Large intestine (tissue), 3 donors: ENCODE measurements at regions not wholly inside any gene's neighbourhood (a gene's known extent, or its start where the extent isn't known, plus 50 kb on each side); places are given as distances from the start of the nearest gene placed in this dataset.
A peak's percentile ranks its signal among the peaks of the same experiment; 100 is the strongest.

ENCODE experiments used
- DNase-seq, 2 donors: peaks; one replicate each; pipeline versions ENCODE4 v3.0.0 to v3.0.0-alpha.2; 2013
- H3K27ac ChIP-seq: one replicate; pipeline ENCODE4 v1.5.1; 2013; ENCODE audit warnings: low read length
- H3K27me3 ChIP-seq: 2 replicates; pipeline ENCODE4 v1.6.1; 2013; ENCODE audit warnings: low read length; ENCODE audit not compliant: control insufficient read depth, insufficient read depth
- H3K36me3 ChIP-seq: 2 replicates; pipeline ENCODE4 v1.6.1; 2013; ENCODE audit warnings: low read length; ENCODE audit not compliant: control insufficient read depth, insufficient read depth
- H3K4me1 ChIP-seq: one replicate; pipeline ENCODE4 v1.6.1; 2013; ENCODE audit warnings: low read length; ENCODE audit not compliant: control insufficient read depth, insufficient read depth
- H3K4me3 ChIP-seq: one replicate; pipeline ENCODE4 v1.5.1; 2013; ENCODE audit warnings: low read length
- H3K9me3 ChIP-seq: one replicate; pipeline ENCODE4 v1.6.1; 2013; ENCODE audit warnings: mild to moderate bottlenecking, low read depth, low read length, moderate library complexity; ENCODE audit not compliant: control insufficient read depth
- WGBS: methylation state at CpG from one replicate; pipeline ENCODE4 v1.1.5; 2013; ENCODE audit warnings: low lambda C conversion rate; ENCODE audit not compliant: insufficient coverage; 5-methylcytosine and 5-hydroxymethylcytosine counted together

DNA sequence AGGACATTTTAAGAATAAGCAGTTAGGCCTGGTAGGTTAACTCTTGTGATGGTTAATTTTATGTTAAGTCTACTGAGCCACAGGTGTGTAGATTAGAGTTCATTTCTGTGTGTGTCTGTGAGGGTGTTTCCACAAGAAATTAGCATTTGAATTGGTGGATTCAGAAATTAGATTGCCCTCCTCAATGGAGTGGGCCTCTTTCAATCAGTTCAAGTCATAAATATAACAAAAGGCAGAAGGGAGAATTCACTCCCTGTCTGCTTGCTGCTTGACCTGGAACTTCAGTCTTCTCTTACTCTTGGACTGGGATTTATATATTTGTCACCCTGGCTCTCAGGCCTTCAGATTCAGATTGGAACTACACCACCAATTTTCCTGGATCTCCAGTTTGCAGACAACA lies 55.3 kb upstream of the POM121L12 start:
- Histone ChIP-seq H3K36me3 (no peaks in the 10 kb centered on the region), H3K27ac (no peak overlapping the region), H3K27me3 (no peaks in the 10 kb centered on the region), H3K4me1 (no peaks in the 10 kb centered on the region), H3K9me3 (no peaks in the 10 kb centered on the region), H3K4me3 (no peak overlapping the region)
- DNase-seq: no peak

GRCh38 chr7:52973126-52973525 lies 62.3 kb upstream of the POM121L12 start:
- no peaks in the 10 kb centered on the region for H3K4me1 ChIP-seq
- H3K27me3 ChIP-seq: no peaks in the 10 kb centered on the region
- no peaks in the 10 kb centered on the region for H3K9me3 ChIP-seq
- no peak overlapping the region for H3K27ac ChIP-seq
- no peak overlapping the region for H3K4me3 ChIP-seq
- no peak for DNase-seq
- no peaks in the 10 kb centered on the region for H3K36me3 ChIP-seq

DNA sequence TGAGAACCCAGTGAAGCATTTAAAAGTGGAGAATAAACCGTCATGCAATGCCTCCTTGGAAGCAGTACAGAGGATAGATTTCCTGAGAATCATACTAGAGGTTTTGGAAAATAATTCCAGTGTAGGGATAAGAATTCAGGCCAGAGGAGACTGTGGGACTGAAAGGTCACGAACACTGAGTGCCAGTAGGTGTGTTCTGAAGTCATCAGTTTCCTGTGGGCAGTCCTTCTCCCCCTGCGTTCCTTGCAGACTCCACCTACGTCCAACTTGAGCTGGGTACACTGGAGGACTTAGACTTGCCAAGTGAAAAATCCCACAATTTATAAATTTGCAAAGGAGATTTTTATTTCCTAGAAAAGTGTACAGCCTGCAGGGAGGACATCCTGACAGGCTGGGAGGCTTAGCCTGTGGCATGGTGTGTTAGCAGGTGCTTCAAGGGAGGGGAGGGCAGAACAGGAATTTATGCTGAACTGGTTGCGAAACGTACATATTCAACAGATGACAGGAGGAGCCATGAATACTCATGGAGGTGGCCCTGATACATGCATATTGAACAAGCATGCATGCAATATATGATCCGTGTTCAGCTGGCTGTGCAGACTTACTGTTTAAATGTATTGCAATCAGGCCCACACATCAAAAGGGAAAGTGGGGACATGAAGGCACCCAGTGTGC lies 72.9 kb upstream of the POM121L12 start:
- Histone ChIP-seq H3K4me1 (peaks cover 6% of the 10 kb centered on the region), H3K27ac (no peak overlapping the region), H3K4me3 (no peak overlapping the region), H3K9me3 (no peaks in the 10 kb centered on the region), H3K36me3 (no peaks in the 10 kb centered on the region), H3K27me3 (no peaks in the 10 kb centered on the region)
- 100% methylated on average over 1 of the region's 7 CpGs for WGBS
- DNase-seq: no peak

DNA sequence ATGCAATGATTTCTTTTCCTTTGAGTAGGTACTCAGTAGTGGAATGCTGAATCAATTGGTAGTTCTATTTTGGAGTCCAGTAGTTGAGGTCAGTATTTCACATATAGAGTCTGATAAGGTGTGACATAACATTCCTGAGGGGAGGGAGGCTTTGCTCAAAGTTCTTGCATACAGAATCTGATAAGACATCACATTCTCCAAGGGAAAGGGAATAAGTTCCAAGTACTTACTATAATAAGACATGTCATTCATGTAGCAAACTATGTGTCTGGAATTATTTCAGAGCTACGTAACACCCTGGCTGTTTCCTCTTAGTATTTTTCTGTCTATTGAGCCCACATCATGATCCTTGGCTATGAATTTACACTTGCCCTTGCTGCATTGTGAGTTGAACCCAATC lies 74.3 kb upstream of the POM121L12 start:
- WGBS: no CpG with 5 or more reads among the region's 1 CpG
- DNase-seq: no peak

GRCh38 chr7:52959878-52960660 lies 75.4 kb upstream of the POM121L12 start:
- Histone ChIP-seq H3K9me3 (no peaks in the 10 kb centered on the region), H3K4me3 (no peak overlapping the region), H3K27me3 (no peaks in the 10 kb centered on the region), H3K27ac (no peak overlapping the region), H3K36me3 (no peaks in the 10 kb centered on the region), H3K4me1 (peaks cover 6% of the 10 kb centered on the region)
- no CpG with 5 or more reads among the region's 4 CpGs for WGBS
- DNase-seq: no peak

More for the DNA sequence above, 74.3 kb upstream of the POM121L12 start:
- Histone ChIP-seq H3K27me3 (no peaks in the 10 kb centered on the region), H3K4me3 (no peak overlapping the region), H3K36me3 (no peaks in the 10 kb centered on the region), H3K27ac (no peak overlapping the region), H3K9me3 (no peaks in the 10 kb centered on the region), H3K4me1 (peaks cover 6% of the 10 kb centered on the region)

- Histone ChIP-seq H3K27me3 (no peaks in the 10 kb centered on the region), H3K4me3 (no peak overlapping the region), H3K27ac (no peak overlapping the region), H3K4me1 (peaks cover 6% of the 10 kb centered on the region), H3K36me3 (no peaks in the 10 kb centered on the region), H3K9me3 (no peaks in the 10 kb centered on the region)
- no peak for DNase-seq
- WGBS: 83% methylated on average over 1 of the region's 1 CpG
Measured at GRCh38 chr7:52959336-52959735, 76.1 kb upstream of the POM121L12 start.

DNA sequence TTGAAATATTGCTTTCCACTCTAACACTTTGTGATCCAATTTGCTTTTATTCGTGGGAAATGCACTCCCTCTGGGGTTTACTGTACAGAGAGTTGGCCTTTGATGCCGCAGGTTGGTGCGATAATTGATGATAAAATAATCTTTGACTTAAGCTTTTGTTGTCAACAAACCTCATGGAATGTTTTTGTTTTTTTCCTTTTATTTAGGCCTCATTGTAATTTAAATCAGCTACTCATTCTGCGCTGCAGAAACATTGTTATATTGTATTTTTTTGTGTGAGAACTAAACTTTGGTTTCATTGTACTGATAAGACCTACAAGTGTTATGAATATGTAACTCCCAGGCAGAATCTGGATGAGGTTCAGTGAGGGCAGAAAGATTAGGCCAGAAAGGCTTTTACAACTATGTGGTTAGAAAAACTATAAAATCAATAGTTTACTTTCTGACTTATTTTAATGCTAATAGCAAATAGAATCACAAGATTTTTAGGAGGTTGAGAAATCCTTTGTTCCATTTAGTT lies 76.8 kb upstream of the POM121L12 start:
- Histone ChIP-seq H3K36me3 (no peaks in the 10 kb centered on the region), H3K27ac (no peak overlapping the region), H3K4me1 (peaks cover 6% of the 10 kb centered on the region), H3K9me3 (no peaks in the 10 kb centered on the region), H3K4me3 (no peak overlapping the region), H3K27me3 (no peaks in the 10 kb centered on the region)
- DNase-seq: peak in 1 of 2 donors; percentile 4
- 53% methylated on average over 3 of the region's 4 CpGs for WGBS

GRCh38 chr7:52956379-52956915 lies 79.0 kb upstream of the POM121L12 start:
- peak; percentile 33 to 67 for DNase-seq
- WGBS: 14% methylated on average over 2 of the region's 10 CpGs

DNA sequence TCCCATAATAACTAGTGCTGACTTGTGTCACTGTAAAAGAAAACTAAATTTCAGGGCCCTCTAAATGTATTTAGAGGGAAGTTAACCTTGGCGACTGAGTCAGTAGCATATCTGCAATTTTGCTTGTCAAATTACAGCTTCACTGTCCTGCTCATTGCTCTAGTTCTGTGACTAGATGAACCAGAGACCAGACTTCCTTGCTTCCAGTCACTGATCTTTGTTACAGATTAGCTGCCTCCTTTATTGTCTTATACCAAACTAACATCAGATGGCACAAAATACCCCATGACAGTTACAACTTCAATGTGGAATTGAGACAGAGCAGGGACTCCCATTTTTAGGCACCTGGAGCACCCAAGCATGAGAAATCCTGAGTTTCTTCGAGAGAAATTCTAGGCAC lies 79.9 kb upstream of the POM121L12 start:
- WGBS: no CpG with 5 or more reads among the region's 2 CpGs
- Histone ChIP-seq H3K36me3 (no peaks in the 10 kb centered on the region), H3K27ac (no peak overlapping the region), H3K27me3 (no peaks in the 10 kb centered on the region), H3K4me3 (no peak overlapping the region), H3K4me1 (peaks cover 6% of the 10 kb centered on the region), H3K9me3 (no peaks in the 10 kb centered on the region)
- DNase-seq: no peak

More at GRCh38 chr7:52956379-52956915, 79.0 kb upstream of the POM121L12 start:
- Histone ChIP-seq H3K4me1 (peaks cover 6% of the 10 kb centered on the region), H3K27ac (no peak overlapping the region), H3K27me3 (no peaks in the 10 kb centered on the region), H3K9me3 (no peaks in the 10 kb centered on the region), H3K4me3 (no peak overlapping the region), H3K36me3 (no peaks in the 10 kb centered on the region)

- no peaks in the 10 kb centered on the region for H3K9me3 ChIP-seq
- no peak overlapping the region for H3K4me3 ChIP-seq
- DNase-seq: no peak
- H3K27ac ChIP-seq: no peak overlapping the region
- 100% methylated on average over 1 of the region's 2 CpGs for WGBS
- no peaks in the 10 kb centered on the region for H3K36me3 ChIP-seq
- no peaks in the 10 kb centered on the region for H3K27me3 ChIP-seq
- no peaks in the 10 kb centered on the region for H3K4me1 ChIP-seq
Measured at GRCh38 chr7:52944921-52945320, 90.5 kb upstream of the POM121L12 start.
